ENCODE measurements at regions not wholly inside any gene's neighbourhood (a gene's known extent, or its start where the extent isn't known, plus 50 kb on each side); places are given as distances from the start of the nearest gene placed in this dataset.

GRCh38 chr6:93471281-93471680 is 51.9 kb upstream of the EPHA7 start:
- DNase-seq (ENCODE audit: low spot score) = no peak
- Mint-ChIP-seq H3K4me1 (ENCODE audit: unreplicated experiment) (peaks cover 3% of the 10 kb centered on the region), H3K9me3 (ENCODE audit: unreplicated experiment) (no peaks in the 10 kb centered on the region), H3K4me3 (ENCODE audit: unreplicated experiment) (no peak overlapping the region), H3K27ac (ENCODE audit: unreplicated experiment) (no peak overlapping the region), H3K36me3 (ENCODE audit: low read depth, unreplicated experiment) (no peaks in the 10 kb centered on the region), H3K27me3 (ENCODE audit: unreplicated experiment) (no peaks in the 10 kb centered on the region)
- TF ChIP-seq, protein P1, sequence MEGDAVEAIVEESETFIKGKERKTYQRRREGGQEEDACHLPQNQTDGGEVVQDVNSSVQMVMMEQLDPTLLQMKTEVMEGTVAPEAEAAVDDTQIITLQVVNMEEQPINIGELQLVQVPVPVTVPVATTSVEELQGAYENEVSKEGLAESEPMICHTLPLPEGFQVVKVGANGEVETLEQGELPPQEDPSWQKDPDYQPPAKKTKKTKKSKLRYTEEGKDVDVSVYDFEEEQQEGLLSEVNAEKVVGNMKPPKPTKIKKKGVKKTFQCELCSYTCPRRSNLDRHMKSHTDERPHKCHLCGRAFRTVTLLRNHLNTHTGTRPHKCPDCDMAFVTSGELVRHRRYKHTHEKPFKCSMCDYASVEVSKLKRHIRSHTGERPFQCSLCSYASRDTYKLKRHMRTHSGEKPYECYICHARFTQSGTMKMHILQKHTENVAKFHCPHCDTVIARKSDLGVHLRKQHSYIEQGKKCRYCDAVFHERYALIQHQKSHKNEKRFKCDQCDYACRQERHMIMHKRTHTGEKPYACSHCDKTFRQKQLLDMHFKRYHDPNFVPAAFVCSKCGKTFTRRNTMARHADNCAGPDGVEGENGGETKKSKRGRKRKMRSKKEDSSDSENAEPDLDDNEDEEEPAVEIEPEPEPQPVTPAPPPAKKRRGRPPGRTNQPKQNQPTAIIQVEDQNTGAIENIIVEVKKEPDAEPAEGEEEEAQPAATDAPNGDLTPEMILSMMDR (IDR thresholded peaks at IDR 0.05; ENCODE audit: unreplicated experiment) = no peak

Measured in endothelial cell (in vitro differentiated cells).